ENCODE measurements at regions not wholly inside any gene's neighbourhood (a gene's known extent, or its start where the extent isn't known, plus 50 kb on each side); places are given as distances from the start of the nearest gene placed in this dataset.
"Not testable (repeated sequence)": the region's sequence is repeated elsewhere in the genome, so short reads cannot be mapped to it uniquely, and the experiment has no call there.

DNA sequence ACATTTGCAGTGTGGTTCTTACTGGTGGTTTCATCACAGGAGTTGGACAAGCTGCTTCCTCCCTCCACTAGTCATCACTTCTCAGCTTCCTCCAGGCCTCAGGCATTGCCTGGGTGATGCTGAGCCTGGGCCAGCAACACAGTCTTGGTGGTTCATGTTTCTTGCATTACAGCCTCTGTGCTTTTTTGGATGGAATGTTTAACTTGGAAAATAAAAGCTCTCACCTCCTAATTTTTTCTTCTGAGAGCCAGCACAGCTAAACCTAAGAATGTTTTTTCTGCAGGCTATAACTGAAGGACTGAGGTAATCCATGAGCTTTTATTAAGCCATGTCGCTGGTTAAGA is 66.1 kb upstream of the RHOU start:
- no peak for DNase-seq

DNA sequence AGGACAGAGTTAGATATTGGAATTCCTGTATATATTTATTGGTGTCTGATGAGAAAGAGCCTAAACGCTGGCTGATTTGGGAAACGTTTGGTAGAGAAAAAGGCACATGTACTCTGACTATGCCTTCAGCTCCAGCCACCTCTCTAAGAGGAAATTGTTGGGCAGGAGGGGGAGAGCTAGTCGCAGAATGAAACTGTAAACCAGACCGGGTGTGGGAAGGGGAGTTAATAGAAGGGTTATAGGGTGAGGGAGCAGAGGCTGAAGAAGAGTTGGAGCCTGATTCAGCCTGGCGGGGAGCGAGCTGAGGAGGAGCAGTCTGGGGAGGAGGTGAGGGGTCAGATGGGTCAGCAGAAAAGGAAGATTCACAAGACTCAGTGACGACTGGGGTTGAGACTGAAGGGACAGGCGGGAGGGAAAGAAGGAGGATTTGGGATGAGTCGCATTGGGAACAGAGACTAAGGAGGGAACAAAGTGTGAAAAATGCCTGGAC is 54.2 kb upstream of the RHOU start:
- not testable (repeated sequence) for DNase-seq

DNA sequence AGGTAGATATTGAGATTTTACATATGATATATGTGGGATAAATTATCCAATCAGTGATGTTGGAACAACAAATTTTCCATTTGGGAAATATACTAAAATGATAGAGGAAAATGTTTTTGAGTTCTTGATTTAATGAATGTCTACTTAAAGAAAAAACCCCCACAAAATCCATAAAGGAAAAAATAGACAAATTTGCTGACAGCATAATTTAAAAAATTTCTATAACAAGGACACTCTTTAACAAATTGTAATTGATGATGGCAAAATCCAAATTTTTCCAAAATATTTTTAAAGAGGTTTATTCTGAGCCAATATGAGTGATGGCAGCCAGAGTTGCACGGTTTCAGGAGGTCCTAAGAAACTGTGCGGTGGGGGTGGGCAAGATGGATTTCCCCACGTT is 51.9 kb upstream of the RHOU start:
- DNase-seq = no peak

GRCh38 chr1:228684607-228685006 is 50.7 kb upstream of the RHOU start:
- no peak for DNase-seq

- DNase-seq = no peak
Measured at GRCh38 chr1:228685081-228685660, 50.1 kb upstream of the RHOU start.

All from CD4-positive, alpha-beta T cell treated with Interferon alpha-2 for 1 hour (primary cell).